Vagina (tissue), 2 donors: ENCODE measurements at regions not wholly inside any gene's neighbourhood (a gene's known extent, or its start where the extent isn't known, plus 50 kb on each side); places are given as distances from the start of the nearest gene placed in this dataset.

Source experiments
- DNase-seq, 2 donors: peaks; one replicate each; pipeline ENCODE4 v3.0.0-alpha.2; 2017; ENCODE audit errors: extremely low spot score in 2 of 2
- H3K27ac ChIP-seq: fragments of 200-600 bp; sonication (generic); one replicate; pipeline ENCODE4 v1.5.1; 2019
- H3K27me3 ChIP-seq: fragments of 200-600 bp; sonication (generic); one replicate; pipeline ENCODE4 v1.5.1; 2019
- H3K36me3 ChIP-seq, 2 donors: fragments of 200-600 bp; sonication (generic); one replicate each; pipeline ENCODE4 v1.5.1; 2017 to 2019
- H3K4me1 ChIP-seq: fragments of 200-600 bp; sonication (generic); one replicate; pipeline ENCODE4 v1.5.1; 2019
- H3K4me3 ChIP-seq, 2 donors: fragments of 200-600 bp; sonication (generic); 1 replicate in 1 of 2; 2 replicates in 1 of 2; pipeline ENCODE4 v1.5.1; 2016 to 2019
- H3K9me3 ChIP-seq: fragments of 200-600 bp; sonication (generic); one replicate; pipeline ENCODE4 v1.5.1; 2019
- CTCF ChIP-seq, 3 experiments: fragments of 450-650 bp in 2 of 3; fragments of 200-600 bp in 1 of 3; sonication (generic) in 1 of 3; IDR thresholded peaks; one replicate each; pipeline ENCODE4 v1.5.1; 2017 to 2019; ENCODE audit warnings: antibody characterized with exemption in 3 of 3, mild to moderate bottlenecking in 2 of 3, moderate library complexity in 2 of 3
- POLR2A ChIP-seq, 2 donors: fragments of 450-650 bp; IDR thresholded peaks; one replicate each; pipeline ENCODE4 v1.6.1; 2017; ENCODE audit warnings: antibody characterized with exemption in 2 of 2, mild to moderate bottlenecking in 2 of 2, moderate library complexity in 2 of 2
- POLR2AphosphoS5 ChIP-seq, 2 donors: sonication (generic); formaldehyde crosslinking; IDR thresholded peaks; one replicate each; pipeline ENCODE4 v1.9.0; 2017; ENCODE audit warnings: antibody characterized with exemption in 2 of 2, mild to moderate bottlenecking in 2 of 2, low read depth in 1 of 2; ENCODE audit not compliant: insufficient read depth in 1 of 2
- intact Hi-C: fragments of 100-400 bp; cut with DNase I; formaldehyde crosslinking; loops from one replicate; pipeline ENCODE4 v1.15.1; 2023

DNA sequence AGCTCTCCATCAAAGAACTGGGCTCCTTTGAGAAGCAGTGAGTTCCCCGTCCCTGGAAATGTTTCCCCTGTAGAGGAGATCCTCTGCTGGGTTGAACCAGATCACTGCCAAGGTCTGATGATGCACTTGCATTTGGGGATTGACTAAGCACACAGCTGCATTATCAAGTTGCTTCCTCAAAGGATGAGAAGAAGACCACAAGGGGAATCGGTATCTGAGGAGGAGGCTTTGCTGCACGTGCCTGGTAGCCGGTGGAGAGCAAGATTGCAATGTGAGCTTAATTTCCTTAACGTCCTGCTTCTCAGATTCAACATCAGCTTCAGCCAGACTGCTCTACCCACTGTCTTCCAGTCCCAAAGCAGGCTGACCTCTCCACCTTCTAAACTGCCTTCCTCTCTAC, 128.8 kb upstream of the STMND1 start:
- DNase-seq = no peak
- no peak overlapping the region for H3K4me3 ChIP-seq
- no peak for TF ChIP-seq POLR2A (IDR thresholded peaks at IDR 0.05)
- TF ChIP-seq CTCF (IDR thresholded peaks at IDR 0.05) = no peak
- no peak for TF ChIP-seq POLR2AphosphoS5 (IDR thresholded peaks at IDR 0.05; ENCODE audit: insufficient read depth in 1 of 2, low read depth in 1 of 2)
- no peaks in the 10 kb centered on the region for H3K36me3 ChIP-seq
- no peaks in the 10 kb centered on the region for H3K27me3 ChIP-seq
- H3K9me3 ChIP-seq = no peaks in the 10 kb centered on the region
- H3K4me1 ChIP-seq = no peaks in the 10 kb centered on the region
- intact Hi-C loops = no loop called here
- no peak overlapping the region for H3K27ac ChIP-seq

DNA sequence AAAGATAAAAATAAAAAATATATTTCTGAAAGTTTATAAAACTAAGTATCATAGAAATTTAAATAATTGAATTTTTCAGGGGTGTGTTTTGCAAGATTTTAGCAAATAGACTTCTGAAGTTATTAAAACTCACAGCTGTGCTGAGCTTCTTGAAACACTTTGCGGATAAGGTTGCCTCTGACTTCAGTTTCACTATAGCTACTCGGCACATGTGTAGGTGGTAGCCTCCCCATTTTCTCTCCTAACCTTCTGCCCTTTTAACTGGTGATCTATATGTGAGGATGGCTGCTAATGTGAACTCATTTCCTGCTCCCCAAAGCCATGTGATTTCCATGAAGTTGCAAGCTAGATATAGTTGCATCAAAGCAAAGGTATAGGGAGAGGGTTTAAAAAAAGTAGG, 129.3 kb upstream of the STMND1 start:
- intact Hi-C loops = no loop called here
- no peaks in the 10 kb centered on the region for H3K27me3 ChIP-seq
- H3K36me3 ChIP-seq = no peaks in the 10 kb centered on the region
- H3K27ac ChIP-seq = no peak overlapping the region
- DNase-seq = no peak
- H3K4me3 ChIP-seq = no peak overlapping the region
- H3K9me3 ChIP-seq = no peaks in the 10 kb centered on the region
- no peaks in the 10 kb centered on the region for H3K4me1 ChIP-seq
- TF ChIP-seq POLR2AphosphoS5 (IDR thresholded peaks at IDR 0.05; ENCODE audit: insufficient read depth in 1 of 2, low read depth in 1 of 2) (no peak), POLR2A (IDR thresholded peaks at IDR 0.05) (no peak), CTCF (IDR thresholded peaks at IDR 0.05) (no peak)

DNA sequence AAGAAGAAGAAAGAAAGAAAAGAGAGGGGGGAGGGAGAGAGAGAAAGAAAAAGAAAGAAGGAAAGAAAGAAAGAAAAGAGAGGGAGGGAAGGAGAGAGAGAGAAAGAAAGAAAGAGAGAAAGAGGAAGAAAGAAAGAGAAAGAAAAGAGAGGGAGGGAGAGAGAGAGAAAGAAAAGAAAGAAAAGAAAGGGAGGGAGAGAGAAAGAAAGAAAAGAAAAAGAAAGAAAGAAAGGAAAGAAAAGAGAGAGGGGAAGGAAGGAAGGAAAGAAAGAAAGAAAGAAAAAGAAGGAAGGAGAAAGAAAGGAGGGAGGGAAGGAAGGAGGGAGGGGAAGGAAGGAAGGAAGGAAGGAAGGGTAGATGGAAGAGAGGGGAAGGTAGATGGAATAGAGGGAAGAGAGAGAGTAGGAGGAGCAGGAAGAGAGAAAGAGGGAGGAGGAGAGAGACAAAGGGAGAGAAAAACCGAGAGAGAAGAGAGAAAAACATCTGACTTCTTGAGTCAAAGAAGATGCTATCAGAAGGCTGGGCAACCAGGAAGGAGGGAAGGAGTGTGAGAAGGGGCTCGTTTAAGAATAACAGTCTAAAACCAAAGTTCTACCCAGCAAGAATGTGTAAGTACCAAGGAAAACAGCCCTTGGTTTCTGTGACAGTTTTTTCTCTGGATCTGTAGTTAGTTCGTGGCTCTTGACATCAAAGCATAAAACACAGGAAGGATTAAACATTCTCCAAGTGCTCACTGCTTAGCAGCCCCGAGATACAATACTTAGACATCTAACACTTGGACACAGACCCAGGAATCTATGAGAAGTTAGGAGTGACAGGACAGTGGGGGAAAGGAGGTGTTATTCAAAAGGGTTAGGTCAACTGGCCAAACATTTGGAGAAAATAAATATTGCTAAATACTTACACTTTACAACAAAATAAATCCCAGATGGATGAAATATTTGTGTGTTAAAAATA, 131.9 kb upstream of the STMND1 start:
- intact Hi-C loops = no loop called here
- H3K4me3 ChIP-seq = no peak overlapping the region
- no peaks in the 10 kb centered on the region for H3K9me3 ChIP-seq
- H3K36me3 ChIP-seq = no peaks in the 10 kb centered on the region
- DNase-seq = no peak
- H3K27me3 ChIP-seq = no peaks in the 10 kb centered on the region
- peaks cover 4% of the 10 kb centered on the region for H3K4me1 ChIP-seq
- no peak overlapping the region for H3K27ac ChIP-seq
- no peak for TF ChIP-seq CTCF (IDR thresholded peaks at IDR 0.05)
- TF ChIP-seq POLR2A (IDR thresholded peaks at IDR 0.05) = no peak
- no peak for TF ChIP-seq POLR2AphosphoS5 (IDR thresholded peaks at IDR 0.05; ENCODE audit: insufficient read depth in 1 of 2, low read depth in 1 of 2)

GRCh38 chr6:16968101-16968500, 133.7 kb upstream of the STMND1 start:
- intact Hi-C loops = no loop called here
- Histone ChIP-seq H3K9me3 (no peaks in the 10 kb centered on the region), H3K4me1 (peaks cover 11% of the 10 kb centered on the region), H3K27me3 (no peaks in the 10 kb centered on the region), H3K4me3 (no peak overlapping the region), H3K36me3 (no peaks in the 10 kb centered on the region), H3K27ac (no peak overlapping the region)
- no peak for DNase-seq
- TF ChIP-seq POLR2A (IDR thresholded peaks at IDR 0.05) (no peak), POLR2AphosphoS5 (IDR thresholded peaks at IDR 0.05; ENCODE audit: insufficient read depth in 1 of 2, low read depth in 1 of 2) (no peak), CTCF (IDR thresholded peaks at IDR 0.05) (no peak)

DNA sequence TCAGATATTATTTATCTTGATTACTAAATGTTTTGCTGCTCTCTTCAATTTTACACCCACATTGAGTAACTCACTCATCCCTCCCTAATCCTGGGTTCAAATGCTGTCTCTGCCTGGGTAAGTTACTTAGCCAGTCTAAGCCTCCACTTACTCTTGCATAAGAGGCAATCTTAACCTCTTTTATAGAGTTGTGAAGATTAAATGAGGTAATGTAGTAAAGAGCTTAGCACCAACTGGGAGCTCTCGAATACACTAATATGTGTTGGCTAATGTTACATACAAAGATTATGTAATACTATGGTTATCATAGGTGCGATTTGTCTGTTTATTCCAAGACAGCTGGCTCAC, 134.4 kb upstream of the STMND1 start:
- Histone ChIP-seq H3K27me3 (no peaks in the 10 kb centered on the region), H3K36me3 (no peaks in the 10 kb centered on the region), H3K4me3 (no peak overlapping the region), H3K4me1 (peaks cover 11% of the 10 kb centered on the region), H3K27ac (no peak overlapping the region), H3K9me3 (no peaks in the 10 kb centered on the region)
- no peak for DNase-seq
- TF ChIP-seq CTCF (IDR thresholded peaks at IDR 0.05) = no peak
- no peak for TF ChIP-seq POLR2AphosphoS5 (IDR thresholded peaks at IDR 0.05; ENCODE audit: insufficient read depth in 1 of 2, low read depth in 1 of 2)
- no peak for TF ChIP-seq POLR2A (IDR thresholded peaks at IDR 0.05)
- intact Hi-C loops = no loop called here
